MCF 10A (cell line): ENCODE measurements at regions not wholly inside any gene's neighbourhood (a gene's known extent, or its start where the extent isn't known, plus 50 kb on each side); places are given as distances from the start of the nearest gene placed in this dataset.

Source experiments
- BruUV-seq: library from RNA; stranded (reverse); fragments of 400-500 nt; replicated peaks from 2 replicates; lab custom pipeline; 2021; lab: Mats Ljungman, UMichigan
- CTCF ChIA-PET: fragments of 300-600 bp; sonication (Branson Sonifier 250); formaldehyde crosslinking; extraction: SDS; loops from one replicate; lab custom pipeline; 2021; ENCODE audit warnings: antibody characterized with exemption, inconsistent platforms; lab: Yijun Ruan, JAX
- POLR2A ChIA-PET: fragments of 300-600, 350-650 bp; sonication (Branson Sonifier 250); formaldehyde crosslinking; extraction: SDS; loops from one replicate; lab custom pipeline; 2020; ENCODE audit warnings: antibody characterized with exemption, inconsistent platforms; lab: Yijun Ruan, JAX
- DNase-seq: peaks from one replicate; pipeline ENCODE4 v3.0.0-alpha.2; 2018; ENCODE audit not compliant: unreplicated experiment
- H3K27ac Mint-ChIP-seq: one replicate; pipeline ENCODE4 v1.8.0; 2022; ENCODE audit warnings: mild to moderate bottlenecking, low read depth, mixed read lengths; ENCODE audit not compliant: unreplicated experiment
- H3K27me3 Mint-ChIP-seq: one replicate; pipeline ENCODE4 v1.8.0; 2022; ENCODE audit warnings: mixed read lengths; ENCODE audit not compliant: insufficient read depth, unreplicated experiment
- H3K36me3 Mint-ChIP-seq: one replicate; pipeline ENCODE4 v1.8.0; 2022; ENCODE audit warnings: mild to moderate bottlenecking, moderate library complexity, mixed read lengths; ENCODE audit not compliant: insufficient read depth, unreplicated experiment
- H3K4me1 Mint-ChIP-seq: one replicate; pipeline ENCODE4 v1.8.0; 2022; ENCODE audit warnings: mixed read lengths; ENCODE audit not compliant: insufficient read depth, unreplicated experiment
- H3K4me3 Mint-ChIP-seq: one replicate; pipeline ENCODE4 v1.8.0; 2022; ENCODE audit warnings: mild to moderate bottlenecking, moderate library complexity, mixed read lengths; ENCODE audit not compliant: unreplicated experiment
- H3K9me3 Mint-ChIP-seq: one replicate; pipeline ENCODE4 v1.8.0; 2022; ENCODE audit warnings: mixed read lengths; ENCODE audit not compliant: unreplicated experiment
- intact Hi-C: fragments of 100-400 bp; cut with micrococcal nuclease; formaldehyde crosslinking; loops from 2 replicates; pipeline ENCODE4 v1.14.1; 2022
- TF ChIP-seq, protein P1 (sequence below): fragments of 200-600 bp; IDR thresholded peaks from one replicate; pipeline ENCODE4 v1.8.0; 2022; ENCODE audit warnings: antibody characterized with exemption, mild to moderate bottlenecking; ENCODE audit not compliant: unreplicated experiment

DNA sequence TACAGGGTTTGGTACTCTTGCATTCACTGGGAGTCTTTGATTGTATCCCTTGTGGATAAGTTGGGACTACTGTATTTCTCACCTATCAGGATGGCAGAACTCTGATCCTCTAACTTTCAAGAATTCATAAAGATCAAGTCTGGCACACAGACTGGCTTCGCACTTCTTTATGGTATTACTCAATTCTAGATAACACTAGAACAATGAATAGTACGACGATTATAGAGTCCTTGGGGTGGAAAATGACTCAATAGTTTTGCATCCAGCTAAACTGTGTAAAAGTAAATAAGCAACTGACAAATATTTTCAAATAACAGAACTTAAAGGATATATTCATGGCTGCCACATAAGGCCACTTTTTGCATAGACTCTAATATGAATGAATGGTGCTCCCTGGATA lies 103.4 kb upstream of the MEX3C start:
- no peaks in the 10 kb centered on the region for H3K4me1 Mint-ChIP-seq
- TF ChIP-seq, protein P1, sequence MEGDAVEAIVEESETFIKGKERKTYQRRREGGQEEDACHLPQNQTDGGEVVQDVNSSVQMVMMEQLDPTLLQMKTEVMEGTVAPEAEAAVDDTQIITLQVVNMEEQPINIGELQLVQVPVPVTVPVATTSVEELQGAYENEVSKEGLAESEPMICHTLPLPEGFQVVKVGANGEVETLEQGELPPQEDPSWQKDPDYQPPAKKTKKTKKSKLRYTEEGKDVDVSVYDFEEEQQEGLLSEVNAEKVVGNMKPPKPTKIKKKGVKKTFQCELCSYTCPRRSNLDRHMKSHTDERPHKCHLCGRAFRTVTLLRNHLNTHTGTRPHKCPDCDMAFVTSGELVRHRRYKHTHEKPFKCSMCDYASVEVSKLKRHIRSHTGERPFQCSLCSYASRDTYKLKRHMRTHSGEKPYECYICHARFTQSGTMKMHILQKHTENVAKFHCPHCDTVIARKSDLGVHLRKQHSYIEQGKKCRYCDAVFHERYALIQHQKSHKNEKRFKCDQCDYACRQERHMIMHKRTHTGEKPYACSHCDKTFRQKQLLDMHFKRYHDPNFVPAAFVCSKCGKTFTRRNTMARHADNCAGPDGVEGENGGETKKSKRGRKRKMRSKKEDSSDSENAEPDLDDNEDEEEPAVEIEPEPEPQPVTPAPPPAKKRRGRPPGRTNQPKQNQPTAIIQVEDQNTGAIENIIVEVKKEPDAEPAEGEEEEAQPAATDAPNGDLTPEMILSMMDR: no peak
- intact Hi-C loops: no loop called here
- no TSS peak for BruUV-seq
- H3K27ac Mint-ChIP-seq: no peak overlapping the region
- no peaks in the 10 kb centered on the region for H3K36me3 Mint-ChIP-seq
- no peaks in the 10 kb centered on the region for H3K27me3 Mint-ChIP-seq
- no peak overlapping the region for H3K4me3 Mint-ChIP-seq
- ChIA-PET CTCF (no interaction called here), POLR2A (interaction anchor here (0.6 kb wide), 1 partner anchor 47 kb away, joined by 6 read pairs; no protein-coding TSS in a partner anchor)
- H3K9me3 Mint-ChIP-seq: peaks cover 2% of the 10 kb centered on the region
- no peak for DNase-seq

DNA sequence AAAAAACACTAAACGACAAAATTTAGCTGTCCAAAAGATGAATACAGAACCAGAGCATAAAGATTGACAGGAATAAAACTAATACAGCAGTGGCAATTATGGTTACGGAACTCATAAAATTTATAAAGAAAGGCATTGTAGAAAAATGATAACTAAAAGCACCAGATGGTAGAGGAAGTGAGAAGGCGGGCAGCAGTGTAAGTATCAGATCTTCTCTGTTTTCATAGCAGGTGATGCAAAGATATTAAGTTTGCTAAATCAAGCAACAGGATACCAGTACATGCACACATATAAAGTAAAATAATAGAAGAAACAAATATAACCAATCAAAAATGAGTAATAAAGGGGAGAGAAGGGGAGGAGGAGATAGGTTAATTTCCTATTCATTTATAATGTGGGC lies 103.9 kb upstream of the MEX3C start:
- no TSS peak for BruUV-seq
- CTCF ChIA-PET: no interaction called here
- Mint-ChIP-seq H3K27ac (no peak overlapping the region), H3K4me1 (no peaks in the 10 kb centered on the region), H3K27me3 (no peaks in the 10 kb centered on the region), H3K9me3 (peaks cover 6% of the 10 kb centered on the region), H3K36me3 (no peaks in the 10 kb centered on the region), H3K4me3 (no peak overlapping the region)
- TF ChIP-seq, protein P1: no peak
- DNase-seq: no peak
- POLR2A ChIA-PET: no interaction called here
- intact Hi-C loops: no loop called here

DNA sequence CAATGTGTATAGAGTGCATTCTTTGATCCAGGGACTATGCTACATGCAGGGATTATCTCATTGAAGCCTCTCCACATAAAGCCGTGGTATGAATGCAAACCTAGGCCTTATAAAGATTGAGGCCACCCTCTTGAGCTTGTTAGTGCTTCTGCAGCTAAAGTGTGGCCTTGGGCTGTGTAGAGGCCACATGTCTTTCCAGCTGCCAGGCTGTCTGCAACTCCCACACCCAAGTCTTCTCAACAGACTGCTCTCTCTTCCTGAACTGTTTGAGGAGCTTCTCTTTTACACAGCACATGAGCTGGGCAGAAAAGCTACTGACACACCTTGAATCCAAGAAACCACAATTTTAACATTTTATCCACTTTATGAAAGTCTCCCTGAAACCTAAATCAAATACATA lies 119.2 kb upstream of the MEX3C start:
- BruUV-seq: no TSS peak
- H3K4me3 Mint-ChIP-seq: no peak overlapping the region
- DNase-seq: no peak
- H3K27ac Mint-ChIP-seq: no peak overlapping the region
- peaks cover 5% of the 10 kb centered on the region for H3K4me1 Mint-ChIP-seq
- H3K36me3 Mint-ChIP-seq: no peaks in the 10 kb centered on the region
- H3K27me3 Mint-ChIP-seq: no peaks in the 10 kb centered on the region
- POLR2A ChIA-PET: interaction anchor here (0.6 kb wide), 1 partner anchor 9 kb away, joined by 3 read pairs; no protein-coding TSS in a partner anchor
- CTCF ChIA-PET: no interaction called here
- intact Hi-C loops: no loop called here
- TF ChIP-seq, protein P1: no peak
- no peaks in the 10 kb centered on the region for H3K9me3 Mint-ChIP-seq

DNA sequence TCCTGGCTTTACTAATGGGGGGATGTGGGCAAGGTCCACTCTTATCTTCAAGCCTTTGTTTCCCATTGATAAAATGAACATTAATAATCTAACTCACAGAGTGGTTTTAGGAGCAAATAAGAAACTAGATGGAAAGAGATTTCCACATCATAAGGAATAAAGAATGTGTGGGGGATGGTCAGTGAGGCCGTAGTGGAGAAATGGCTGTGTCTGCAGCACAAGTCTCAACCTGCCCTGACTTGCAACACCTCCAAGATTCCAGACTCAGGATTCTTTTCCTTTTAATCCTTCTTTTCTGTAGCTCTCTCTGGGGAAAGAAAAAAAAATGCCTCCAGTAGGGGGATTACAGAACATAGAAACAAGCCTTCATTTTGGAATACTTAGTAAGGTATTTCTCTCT lies 124.2 kb upstream of the MEX3C start:
- no TSS peak for BruUV-seq
- TF ChIP-seq, protein P1: no peak
- CTCF ChIA-PET: interaction anchor here (0.6 to 1.8 kb wide), 10 partner anchors 8 to 348 kb away, joined by 3 to 8 read pairs (median 4); no protein-coding TSS in a partner anchor
- H3K36me3 Mint-ChIP-seq: no peaks in the 10 kb centered on the region
- intact Hi-C loops: no loop called here
- peaks cover 17% of the 10 kb centered on the region for H3K4me1 Mint-ChIP-seq
- H3K9me3 Mint-ChIP-seq: no peaks in the 10 kb centered on the region
- H3K27me3 Mint-ChIP-seq: no peaks in the 10 kb centered on the region
- peak overlapping the region; percentile 67 for H3K27ac Mint-ChIP-seq
- POLR2A ChIA-PET: interaction anchor here (0.6 to 1.6 kb wide), 11 partner anchors 9 to 351 kb away, joined by 3 to 10 read pairs (median 4); no protein-coding TSS in a partner anchor
- peak; percentile 90 for DNase-seq
- peak overlapping the region; percentile 19 for H3K4me3 Mint-ChIP-seq
